Activated T-helper 1 cell treated with anti-CD3 and anti-CD28 coated beads, Interleukin-12 subunit alpha, Interleukin-12 subunit beta, Interleukin-2, Interleukin-4 antibody, amounts not matched to agents 30 ng/mL and 10 ng/mL and 1 ng/mL, durations not matched to agents 14 hours and 24 hours and 36 hours (primary cell): ENCODE measurements at regions not wholly inside any gene's neighbourhood (a gene's known extent, or its start where the extent isn't known, plus 50 kb on each side); places are given as distances from the start of the nearest gene placed in this dataset.

Experiments
- DNase-seq: peaks from one replicate; pipeline ENCODE4 v3.0.0; 2021; ENCODE audit warnings: low spot score
- H3K27ac Mint-ChIP-seq: one replicate; pipeline ENCODE4 v1.8.0; 2021; ENCODE audit warnings: mild to moderate bottlenecking, mixed read lengths
- H3K27me3 Mint-ChIP-seq: one replicate; pipeline ENCODE4 v1.8.0; 2022; ENCODE audit warnings: mild to moderate bottlenecking, moderate library complexity, mixed read lengths; ENCODE audit not compliant: insufficient read depth
- H3K36me3 Mint-ChIP-seq: one replicate; pipeline ENCODE4 v1.8.0; 2021; ENCODE audit warnings: low read depth, mixed read lengths
- H3K4me1 Mint-ChIP-seq: one replicate; pipeline ENCODE4 v1.8.0; 2021; ENCODE audit warnings: low read depth, mixed read lengths
- H3K4me3 Mint-ChIP-seq: one replicate; pipeline ENCODE4 v1.8.0; 2021; ENCODE audit warnings: mild to moderate bottlenecking, moderate library complexity, mixed read lengths
- H3K9me3 Mint-ChIP-seq: one replicate; pipeline ENCODE4 v1.8.0; 2021; ENCODE audit warnings: mixed read lengths
- intact Hi-C: fragments of 100-400 bp; cut with micrococcal nuclease; formaldehyde crosslinking; loops from one replicate; pipeline ENCODE4 v1.15.1; 2024

DNA sequence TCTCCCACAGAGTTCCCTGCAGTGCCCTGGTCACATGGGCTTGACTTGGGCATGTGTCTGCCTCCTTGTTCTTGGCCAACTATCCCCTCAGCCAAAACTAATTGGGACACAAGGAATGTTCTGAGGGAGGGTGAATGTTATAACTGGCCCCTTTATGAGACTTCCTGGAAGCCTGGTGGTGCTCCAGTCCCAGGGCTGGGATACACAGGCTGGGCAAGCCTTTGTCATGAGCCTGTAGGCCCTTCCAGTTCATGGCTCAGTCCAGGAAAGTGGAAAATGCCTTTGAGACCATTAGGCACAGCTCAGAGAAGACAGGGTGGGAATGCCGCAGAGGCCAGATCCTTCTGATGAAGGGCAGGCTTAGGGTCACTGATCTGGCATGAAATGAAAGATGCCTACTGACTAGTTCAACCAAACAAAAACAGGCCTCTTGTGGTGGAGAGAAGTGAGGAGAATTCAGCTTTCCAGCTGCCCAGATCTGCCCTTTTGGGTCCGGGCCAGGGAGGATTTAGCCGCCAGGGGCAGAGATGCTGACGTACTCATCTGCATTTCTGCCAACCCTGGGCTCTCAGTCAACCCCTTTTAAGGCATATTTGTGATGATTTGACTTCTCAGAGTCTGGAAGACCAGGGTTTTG is 961.5 kb downstream of the KCNMA1 start:
- DNase-seq, result no peak
- intact Hi-C loops, result no loop called here
- H3K9me3 Mint-ChIP-seq, result no peaks in the 10 kb centered on the region
- H3K27me3 Mint-ChIP-seq, result no peaks in the 10 kb centered on the region
- H3K27ac Mint-ChIP-seq, result no peak overlapping the region
- no peak overlapping the region for H3K4me3 Mint-ChIP-seq
- H3K36me3 Mint-ChIP-seq, result no peaks in the 10 kb centered on the region
- H3K4me1 Mint-ChIP-seq, result no peaks in the 10 kb centered on the region

GRCh38 chr10:76675561-76675950 is 962.1 kb downstream of the KCNMA1 start:
- H3K4me1 Mint-ChIP-seq, result no peaks in the 10 kb centered on the region
- no peak overlapping the region for H3K4me3 Mint-ChIP-seq
- H3K27me3 Mint-ChIP-seq, result no peaks in the 10 kb centered on the region
- intact Hi-C loops, result no loop called here
- H3K9me3 Mint-ChIP-seq, result no peaks in the 10 kb centered on the region
- no peak overlapping the region for H3K27ac Mint-ChIP-seq
- DNase-seq, result no peak
- H3K36me3 Mint-ChIP-seq, result no peaks in the 10 kb centered on the region

DNA sequence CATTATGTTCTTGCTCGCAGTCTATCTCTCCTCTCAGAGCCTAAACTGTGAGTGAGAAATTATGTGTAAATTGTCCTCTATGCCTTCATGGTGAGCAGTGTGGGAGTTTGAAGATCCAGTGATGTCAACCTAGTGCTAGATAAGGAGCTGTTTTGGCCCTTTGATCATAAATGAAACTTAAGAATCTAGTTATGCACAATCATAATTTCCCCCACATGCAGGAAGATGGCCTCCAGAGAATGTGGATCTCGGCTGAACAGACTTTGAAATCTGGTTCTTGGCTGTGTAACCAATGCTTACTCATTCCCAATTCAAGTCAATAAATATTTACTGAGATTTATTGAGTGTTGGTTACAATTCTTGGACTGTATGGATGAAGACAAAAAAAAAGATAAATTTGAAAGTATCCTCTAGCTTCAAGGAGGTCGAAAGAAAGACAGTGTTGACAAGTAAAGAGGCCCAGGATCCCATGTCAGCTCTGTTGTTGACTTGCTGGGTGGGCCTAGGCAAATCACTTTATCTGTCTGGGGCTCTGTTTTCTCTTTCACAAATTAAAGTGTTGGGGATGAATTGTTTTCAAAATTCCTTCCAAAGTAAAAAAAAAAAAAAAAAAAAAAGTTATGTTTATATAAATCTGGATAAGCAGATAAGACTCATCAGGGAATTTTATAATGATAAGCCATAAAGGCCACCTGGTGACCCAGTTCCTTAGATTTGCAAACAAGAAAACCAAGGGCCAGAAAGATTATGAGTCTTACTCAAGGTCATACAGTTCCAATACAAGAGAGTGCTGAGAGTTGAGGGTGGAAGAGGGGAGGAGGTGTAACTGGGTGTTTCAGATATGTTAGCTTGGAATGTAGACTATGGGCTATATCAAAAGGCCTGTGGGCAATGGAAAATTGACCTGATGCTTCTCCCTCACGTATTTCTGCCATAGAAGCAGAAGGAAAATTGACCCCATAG is 969.9 kb downstream of the KCNMA1 start:
- H3K27me3 Mint-ChIP-seq, result no peaks in the 10 kb centered on the region
- no peak for DNase-seq
- no peaks in the 10 kb centered on the region for H3K36me3 Mint-ChIP-seq
- H3K27ac Mint-ChIP-seq, result no peak overlapping the region
- no peaks in the 10 kb centered on the region for H3K9me3 Mint-ChIP-seq
- H3K4me3 Mint-ChIP-seq, result no peak overlapping the region
- H3K4me1 Mint-ChIP-seq, result no peaks in the 10 kb centered on the region
- intact Hi-C loops, result no loop called here

GRCh38 chr10:76666891-76667290 is 970.7 kb downstream of the KCNMA1 start:
- H3K4me1 Mint-ChIP-seq, result no peaks in the 10 kb centered on the region
- intact Hi-C loops, result no loop called here
- no peak for DNase-seq
- H3K4me3 Mint-ChIP-seq, result no peak overlapping the region
- H3K27me3 Mint-ChIP-seq, result no peaks in the 10 kb centered on the region
- H3K36me3 Mint-ChIP-seq, result no peaks in the 10 kb centered on the region
- no peaks in the 10 kb centered on the region for H3K9me3 Mint-ChIP-seq
- H3K27ac Mint-ChIP-seq, result no peak overlapping the region

GRCh38 chr10:76665029-76665428 is 972.6 kb downstream of the KCNMA1 start:
- no peaks in the 10 kb centered on the region for H3K27me3 Mint-ChIP-seq
- no peaks in the 10 kb centered on the region for H3K36me3 Mint-ChIP-seq
- H3K4me1 Mint-ChIP-seq, result no peaks in the 10 kb centered on the region
- intact Hi-C loops, result no loop called here
- no peak overlapping the region for H3K4me3 Mint-ChIP-seq
- no peak overlapping the region for H3K27ac Mint-ChIP-seq
- H3K9me3 Mint-ChIP-seq, result no peaks in the 10 kb centered on the region
- no peak for DNase-seq

- Mint-ChIP-seq H3K27ac (no peak overlapping the region), H3K36me3 (no peaks in the 10 kb centered on the region), H3K4me3 (no peak overlapping the region), H3K9me3 (no peaks in the 10 kb centered on the region), H3K27me3 (no peaks in the 10 kb centered on the region), H3K4me1 (no peaks in the 10 kb centered on the region)
- no peak for DNase-seq
- intact Hi-C loops, result no loop called here
These were observed 980.1 kb downstream of the KCNMA1 start for GRCh38 chr10:76657337-76658012.

DNA sequence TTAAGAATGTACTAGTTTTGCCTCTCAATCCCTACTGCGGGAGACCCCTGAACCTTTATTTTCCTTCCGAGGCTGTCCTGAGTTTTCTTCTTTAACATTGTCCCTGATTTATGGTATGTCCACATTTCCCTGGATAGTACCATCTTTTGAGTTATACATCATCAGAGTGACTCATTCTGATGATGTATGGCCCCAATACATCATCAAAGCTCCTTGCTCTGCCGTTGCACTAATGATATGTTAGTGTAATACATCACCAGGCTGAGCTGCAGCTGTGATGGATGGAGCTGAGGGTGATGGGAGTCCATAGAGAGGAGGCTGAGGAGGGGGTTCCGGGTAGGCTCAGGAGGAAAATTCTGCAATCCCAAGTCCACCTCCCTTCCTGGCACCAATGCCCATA is 986.5 kb downstream of the KCNMA1 start:
- H3K36me3 Mint-ChIP-seq, result no peaks in the 10 kb centered on the region
- H3K27ac Mint-ChIP-seq, result no peak overlapping the region
- no peaks in the 10 kb centered on the region for H3K27me3 Mint-ChIP-seq
- DNase-seq, result no peak
- no peaks in the 10 kb centered on the region for H3K4me1 Mint-ChIP-seq
- H3K4me3 Mint-ChIP-seq, result no peak overlapping the region
- intact Hi-C loops, result no loop called here
- no peaks in the 10 kb centered on the region for H3K9me3 Mint-ChIP-seq

DNA sequence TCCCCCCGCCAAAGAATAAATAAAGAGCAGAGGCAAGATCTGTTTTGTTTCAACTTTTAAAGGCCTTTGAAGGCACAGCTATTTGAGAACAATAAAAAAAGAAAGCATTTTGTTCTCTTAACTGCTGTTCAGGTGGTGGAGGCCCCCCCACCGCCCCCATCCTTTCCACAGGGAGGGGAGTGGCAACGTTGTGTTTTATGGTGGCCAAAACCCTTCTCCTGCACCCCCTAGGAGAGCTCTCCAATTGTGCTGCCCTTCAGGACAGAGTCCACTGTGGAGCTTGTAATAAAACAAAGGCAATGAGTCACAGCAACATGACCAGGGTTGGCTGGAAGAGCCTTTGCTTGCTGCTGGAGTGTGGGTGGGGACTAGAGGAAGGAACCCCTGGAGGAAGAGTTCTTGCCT is 987.9 kb downstream of the KCNMA1 start:
- H3K9me3 Mint-ChIP-seq, result no peaks in the 10 kb centered on the region
- no peaks in the 10 kb centered on the region for H3K36me3 Mint-ChIP-seq
- no peaks in the 10 kb centered on the region for H3K27me3 Mint-ChIP-seq
- intact Hi-C loops, result no loop called here
- DNase-seq, result no peak
- no peak overlapping the region for H3K4me3 Mint-ChIP-seq
- H3K4me1 Mint-ChIP-seq, result no peaks in the 10 kb centered on the region
- H3K27ac Mint-ChIP-seq, result no peak overlapping the region

DNA sequence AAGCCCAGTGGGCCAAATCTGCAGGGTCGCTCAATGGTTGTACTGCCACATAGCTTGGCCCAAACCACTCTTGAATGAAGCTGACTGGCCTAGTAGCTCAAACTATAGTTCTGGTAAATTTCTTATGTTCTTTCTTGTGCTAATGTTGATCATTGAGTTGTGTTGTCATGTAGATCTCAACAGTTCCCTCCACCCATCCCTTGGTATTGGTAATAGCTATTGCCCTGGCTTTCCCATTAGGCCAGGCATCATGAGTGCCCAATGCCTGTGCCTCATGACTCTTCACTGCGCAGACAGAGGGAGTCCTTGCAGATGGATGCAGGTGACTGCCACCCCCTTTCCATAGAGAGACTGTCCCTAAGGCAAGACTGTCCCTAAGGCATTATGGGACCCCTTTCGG is 988.4 kb downstream of the KCNMA1 start:
- intact Hi-C loops, result no loop called here
- H3K4me3 Mint-ChIP-seq, result no peak overlapping the region

GRCh38 chr10:76647301-76647700 is 990.3 kb downstream of the KCNMA1 start:
- H3K36me3 Mint-ChIP-seq, result no peaks in the 10 kb centered on the region
- no peaks in the 10 kb centered on the region for H3K4me1 Mint-ChIP-seq
- H3K27ac Mint-ChIP-seq, result no peak overlapping the region
- no peaks in the 10 kb centered on the region for H3K9me3 Mint-ChIP-seq
- DNase-seq, result no peak
- intact Hi-C loops, result no loop called here
- no peaks in the 10 kb centered on the region for H3K27me3 Mint-ChIP-seq
- H3K4me3 Mint-ChIP-seq, result no peak overlapping the region

More for the DNA sequence above, 988.4 kb downstream of the KCNMA1 start:
- no peaks in the 10 kb centered on the region for H3K9me3 Mint-ChIP-seq
- no peaks in the 10 kb centered on the region for H3K27me3 Mint-ChIP-seq
- no peaks in the 10 kb centered on the region for H3K36me3 Mint-ChIP-seq
- no peak for DNase-seq
- no peaks in the 10 kb centered on the region for H3K4me1 Mint-ChIP-seq
- no peak overlapping the region for H3K27ac Mint-ChIP-seq

GRCh38 chr10:76645341-76645740 is 992.3 kb downstream of the KCNMA1 start:
- Mint-ChIP-seq H3K36me3 (no peaks in the 10 kb centered on the region), H3K4me3 (no peak overlapping the region), H3K4me1 (no peaks in the 10 kb centered on the region), H3K27ac (no peak overlapping the region), H3K27me3 (no peaks in the 10 kb centered on the region), H3K9me3 (no peaks in the 10 kb centered on the region)
- intact Hi-C loops, result no loop called here
- DNase-seq, result no peak

DNA sequence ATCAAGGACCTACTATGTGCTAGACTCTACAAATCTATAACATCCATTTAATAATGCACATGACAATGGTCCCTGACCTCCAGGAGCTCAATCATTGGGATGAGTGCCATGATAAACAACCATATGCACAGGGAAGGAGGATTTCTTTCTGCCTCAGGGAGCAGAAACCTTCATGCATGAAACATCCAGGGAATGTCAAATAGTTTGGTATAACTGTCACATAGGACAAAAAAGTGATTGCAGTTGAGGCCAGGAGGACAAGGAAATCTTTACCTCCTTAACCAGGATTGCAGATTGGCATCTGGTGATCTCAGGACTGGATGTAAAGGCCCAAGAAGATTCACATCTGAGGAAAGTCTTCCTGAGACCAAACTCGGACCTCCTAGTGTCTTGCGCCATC is 993.1 kb downstream of the KCNMA1 start:
- H3K27me3 Mint-ChIP-seq, result no peaks in the 10 kb centered on the region
- H3K27ac Mint-ChIP-seq, result no peak overlapping the region
- intact Hi-C loops, result no loop called here
- H3K36me3 Mint-ChIP-seq, result no peaks in the 10 kb centered on the region
- H3K4me3 Mint-ChIP-seq, result no peak overlapping the region
- no peaks in the 10 kb centered on the region for H3K9me3 Mint-ChIP-seq
- no peaks in the 10 kb centered on the region for H3K4me1 Mint-ChIP-seq
- no peak for DNase-seq

DNA sequence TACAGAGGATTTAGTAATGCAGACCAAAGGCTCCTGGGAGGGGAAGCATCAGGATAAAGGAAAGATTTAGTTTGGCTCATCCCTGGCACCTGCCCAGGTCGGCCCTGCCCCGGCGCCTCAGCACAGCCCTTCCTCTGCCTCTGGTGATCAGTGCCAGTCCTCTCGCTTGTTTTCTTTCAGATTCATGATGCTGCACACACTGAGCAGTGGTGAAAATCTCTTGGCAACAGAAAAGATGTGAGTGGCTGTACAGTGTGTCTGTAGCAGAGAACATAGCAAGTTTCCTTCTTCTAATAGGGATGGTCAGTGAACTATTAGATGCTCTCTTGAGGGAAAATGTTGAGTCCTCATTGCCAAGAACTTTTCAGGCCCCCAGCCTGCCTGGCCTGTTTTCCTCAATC is 994.1 kb downstream of the KCNMA1 start:
- H3K4me3 Mint-ChIP-seq, result no peak overlapping the region
- intact Hi-C loops, result no loop called here

More for the DNA sequence above, 994.1 kb downstream of the KCNMA1 start:
- Mint-ChIP-seq H3K4me1 (no peaks in the 10 kb centered on the region), H3K27ac (no peak overlapping the region), H3K27me3 (no peaks in the 10 kb centered on the region), H3K9me3 (no peaks in the 10 kb centered on the region), H3K36me3 (no peaks in the 10 kb centered on the region)
- no peak for DNase-seq
